GM12864 (cell line): ENCODE measurements at regions not wholly inside any gene's neighbourhood (a gene's known extent, or its start where the extent isn't known, plus 50 kb on each side); places are given as distances from the start of the nearest gene placed in this dataset.

Source experiments
- DNase-seq: peaks from one replicate; pipeline ENCODE4 v3.0.0-alpha.2; 2011; ENCODE audit warnings: low read depth
- H3K4me3 ChIP-seq: 2 replicates; pipeline ENCODE4 v1.5.1; 2011; ENCODE audit warnings: mild to moderate bottlenecking, low read depth, low read length, control low read depth
- CTCF ChIP-seq: IDR thresholded peaks from 2 replicates; pipeline ENCODE4 v1.5.1; 2011; ENCODE audit warnings: low read depth, mild to moderate bottlenecking, moderate library complexity, low read length, control low read depth, inconsistent platforms; ENCODE audit errors: missing control alignments

GRCh38 chr7:98691619-98692018, 74.5 kb downstream of the NPTX2 start:
- no peak overlapping the region for H3K4me3 ChIP-seq
- DNase-seq, result no peak
- TF ChIP-seq CTCF, result no peak

GRCh38 chr7:98697083-98697482, 80.0 kb downstream of the NPTX2 start:
- TF ChIP-seq CTCF, result no peak
- no peak overlapping the region for H3K4me3 ChIP-seq
- DNase-seq, result no peak

- H3K4me3 ChIP-seq, result no peak overlapping the region
- no peak for DNase-seq
- no peak for TF ChIP-seq CTCF
Observed at GRCh38 chr7:98697485-98698240, 80.6 kb downstream of the NPTX2 start.

- H3K4me3 ChIP-seq, result no peak overlapping the region
- TF ChIP-seq CTCF, result no peak
- no peak for DNase-seq
Observed at GRCh38 chr7:98698976-98699375, 81.9 kb downstream of the NPTX2 start.

- TF ChIP-seq CTCF, result no peak
- no peak overlapping the region for H3K4me3 ChIP-seq
- DNase-seq, result no peak
Observed at GRCh38 chr7:98700533-98700932, 83.4 kb downstream of the NPTX2 start.

- no peak overlapping the region for H3K4me3 ChIP-seq
- DNase-seq, result no peak
- no peak for TF ChIP-seq CTCF
Observed at GRCh38 chr7:98701372-98701771, 84.3 kb downstream of the NPTX2 start.

- H3K4me3 ChIP-seq, result no peak overlapping the region
- TF ChIP-seq CTCF, result no peak
Observed at GRCh38 chr7:98702021-98702420, 84.9 kb downstream of the NPTX2 start.

More at GRCh38 chr7:98702021-98702420, 84.9 kb downstream of the NPTX2 start:
- no peak for DNase-seq
